ENCODE measurements at regions not wholly inside any gene's neighbourhood (a gene's known extent, or its start where the extent isn't known, plus 50 kb on each side); places are given as distances from the start of the nearest gene placed in this dataset.

DNA sequence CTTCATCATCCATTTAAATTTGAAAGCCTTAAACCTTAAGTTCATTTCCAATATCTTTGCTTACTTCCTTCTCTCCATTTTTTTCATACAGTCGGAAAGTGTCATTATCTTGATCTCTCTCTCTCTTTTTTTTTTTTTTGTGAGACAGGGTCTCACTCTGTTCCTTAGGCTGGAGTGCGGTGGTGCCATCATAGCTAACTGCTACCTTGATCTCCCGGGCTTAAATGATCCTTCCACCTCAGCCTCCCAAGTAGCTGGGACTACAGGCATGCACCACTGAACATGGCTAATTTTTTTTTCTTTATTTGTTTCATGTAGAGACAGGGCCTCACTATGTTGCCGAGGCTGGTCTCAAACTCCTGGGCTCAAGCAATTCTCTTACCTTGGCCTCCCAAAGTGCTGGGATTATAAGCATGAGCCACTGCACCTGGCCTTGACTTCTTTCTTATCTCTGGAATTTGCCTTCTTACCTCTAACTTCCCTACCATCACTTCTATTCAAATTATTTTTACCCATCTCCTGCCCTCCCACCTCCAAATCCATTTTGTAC, 222.2 kb downstream of the MYCN start:
- DNase-seq = no peak

DNA sequence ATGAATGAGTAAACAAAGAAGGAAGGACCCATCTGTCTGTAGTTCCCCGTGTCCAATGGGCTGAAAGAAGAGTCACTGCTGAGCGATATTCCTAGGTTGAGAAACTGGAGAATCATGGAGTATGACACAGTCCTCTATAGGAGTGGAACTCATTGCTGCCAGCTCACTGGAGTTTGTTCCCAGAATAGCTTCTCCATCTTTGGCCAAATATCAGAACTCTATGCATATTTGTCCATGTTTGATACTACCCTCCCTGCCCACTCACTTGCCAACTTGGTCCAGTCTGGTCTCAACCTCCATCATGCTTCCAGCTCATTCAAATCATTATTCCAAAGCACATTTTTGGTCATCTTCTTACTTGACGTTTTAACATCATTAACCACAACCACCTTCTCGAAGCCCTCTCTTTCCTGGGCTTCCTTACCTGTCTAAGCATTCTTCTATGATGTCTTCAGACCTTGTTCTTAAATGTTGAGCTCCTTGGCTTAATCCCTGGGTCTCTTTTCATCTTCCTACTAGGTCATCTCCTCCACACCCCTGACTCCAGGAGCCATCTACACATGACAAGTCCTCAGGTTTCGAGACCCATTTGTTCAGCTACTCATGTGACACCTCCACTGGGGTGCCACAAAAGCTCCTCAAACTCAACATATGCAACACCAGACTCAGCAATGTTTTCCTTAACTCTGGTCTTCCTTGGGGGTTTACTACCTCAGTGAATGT, 221.6 kb downstream of the MYCN start:
- no peak for DNase-seq

DNA sequence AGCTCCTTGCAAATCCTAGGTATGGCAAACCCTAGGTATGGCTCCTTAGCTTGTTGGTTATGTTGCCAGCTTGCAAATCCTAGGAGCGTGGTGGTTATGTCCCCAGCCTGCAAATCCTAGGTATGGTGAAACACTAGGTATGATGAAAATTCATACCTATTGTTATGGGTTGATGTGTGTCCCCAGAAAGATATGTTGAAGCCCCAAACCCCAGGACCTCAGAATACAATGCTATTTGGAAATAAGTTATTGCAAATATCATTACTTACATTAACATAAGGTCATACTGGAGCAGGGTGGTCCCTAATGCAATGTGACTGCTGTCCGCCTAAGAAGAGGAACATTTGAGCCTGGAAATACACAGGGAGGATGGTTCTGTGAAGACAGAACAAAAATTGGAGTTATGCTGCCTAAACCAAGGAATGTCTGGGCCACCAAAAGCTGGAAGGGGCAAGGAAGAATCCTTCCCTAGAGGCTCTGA, 220.8 kb downstream of the MYCN start:
- DNase-seq = no peak

DNA sequence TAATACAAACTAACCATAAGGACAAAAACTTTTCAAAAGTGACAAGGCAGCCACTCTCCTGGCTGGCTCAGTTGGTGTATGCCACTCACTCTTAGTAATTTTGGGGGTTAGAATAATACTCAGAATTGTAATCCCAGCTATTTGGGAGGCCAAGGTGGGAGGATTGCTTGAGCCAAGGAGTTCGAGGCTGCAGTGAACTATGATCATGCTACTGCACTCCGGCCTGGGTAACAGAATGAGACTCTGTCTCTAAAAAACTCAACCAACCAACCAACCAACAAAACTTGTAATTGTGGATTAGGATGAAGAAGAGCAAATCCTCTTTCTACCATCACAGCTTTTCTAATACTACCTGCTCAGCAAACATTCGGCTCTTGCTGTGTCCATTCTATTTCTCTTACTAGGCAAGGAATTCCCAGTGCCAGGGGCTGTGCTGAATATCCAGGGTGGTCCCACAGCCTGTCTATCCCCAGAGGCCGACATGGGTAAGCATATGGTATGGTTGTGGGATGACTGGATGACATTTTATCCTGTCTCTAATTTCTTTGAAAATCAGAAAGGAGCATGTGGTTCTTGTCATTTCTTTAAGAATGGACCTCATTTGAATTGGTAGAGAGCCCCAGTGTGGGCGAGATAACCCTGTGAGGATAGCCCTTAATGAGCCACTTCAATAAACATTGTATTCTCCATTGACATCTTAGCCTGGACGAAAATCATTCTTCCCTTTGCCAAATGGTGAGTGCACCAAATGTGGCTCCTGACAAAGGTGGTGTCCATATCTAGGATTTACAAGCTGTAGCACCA, 220.1 kb downstream of the MYCN start:
- no peak for DNase-seq

DNA sequence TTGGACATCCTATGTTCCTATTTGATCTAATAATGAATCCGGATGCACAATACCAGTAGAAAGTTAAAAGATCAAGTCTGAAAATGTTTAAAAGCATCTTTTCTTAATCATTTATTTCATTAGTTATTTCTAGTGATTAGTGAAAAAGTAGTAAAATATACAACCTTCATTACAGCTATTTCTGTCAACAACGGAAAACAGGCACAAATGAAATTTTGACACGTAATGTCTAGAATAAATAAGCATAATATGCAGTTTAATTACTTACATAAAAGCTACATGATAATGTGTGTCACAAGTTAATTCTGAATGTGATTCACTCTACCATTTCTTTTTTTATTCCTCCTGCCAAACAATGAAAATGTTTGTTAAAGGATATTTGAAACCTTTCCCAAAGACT, 216.1 kb downstream of the MYCN start:
- DNase-seq = no peak

DNA sequence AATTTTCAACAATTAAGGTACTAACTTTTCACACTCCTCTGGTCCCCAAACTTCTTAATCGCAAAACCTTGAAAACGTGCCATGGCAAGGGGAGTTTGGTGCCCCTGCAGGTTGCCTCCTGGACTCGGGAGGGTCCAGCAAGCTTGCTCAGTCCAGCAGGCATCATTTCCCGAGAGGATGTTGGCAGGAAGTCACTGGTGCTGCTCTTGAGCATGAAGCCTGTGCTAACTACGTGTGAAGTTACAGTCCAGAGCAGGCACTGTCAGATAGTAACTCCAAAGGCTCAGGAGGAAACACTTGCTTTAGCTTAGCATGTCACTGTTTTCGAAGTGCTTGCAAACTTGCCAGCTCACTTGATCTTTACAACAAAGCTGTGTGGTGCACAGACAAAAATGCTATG, 215.4 kb downstream of the MYCN start:
- no peak for DNase-seq

DNA sequence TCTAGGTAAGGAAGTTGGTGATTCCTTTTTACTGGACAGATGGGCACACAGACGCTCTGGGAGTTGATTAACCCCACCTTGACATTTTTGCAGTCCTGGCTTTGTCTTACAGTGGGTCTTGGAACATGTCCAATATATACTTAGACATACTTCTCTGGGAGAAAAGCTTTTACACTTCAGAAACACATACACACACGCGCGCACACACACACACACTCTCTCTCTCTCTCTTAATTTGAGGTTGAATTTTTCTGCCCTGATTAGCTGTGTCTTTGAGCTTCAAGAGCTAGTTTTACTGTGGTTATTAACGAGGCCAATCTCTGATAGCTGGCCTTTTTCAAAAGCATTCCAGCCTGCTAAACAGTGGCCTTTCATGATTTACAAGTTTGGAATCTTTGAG, 215.0 kb downstream of the MYCN start:
- DNase-seq = no peak

DNA sequence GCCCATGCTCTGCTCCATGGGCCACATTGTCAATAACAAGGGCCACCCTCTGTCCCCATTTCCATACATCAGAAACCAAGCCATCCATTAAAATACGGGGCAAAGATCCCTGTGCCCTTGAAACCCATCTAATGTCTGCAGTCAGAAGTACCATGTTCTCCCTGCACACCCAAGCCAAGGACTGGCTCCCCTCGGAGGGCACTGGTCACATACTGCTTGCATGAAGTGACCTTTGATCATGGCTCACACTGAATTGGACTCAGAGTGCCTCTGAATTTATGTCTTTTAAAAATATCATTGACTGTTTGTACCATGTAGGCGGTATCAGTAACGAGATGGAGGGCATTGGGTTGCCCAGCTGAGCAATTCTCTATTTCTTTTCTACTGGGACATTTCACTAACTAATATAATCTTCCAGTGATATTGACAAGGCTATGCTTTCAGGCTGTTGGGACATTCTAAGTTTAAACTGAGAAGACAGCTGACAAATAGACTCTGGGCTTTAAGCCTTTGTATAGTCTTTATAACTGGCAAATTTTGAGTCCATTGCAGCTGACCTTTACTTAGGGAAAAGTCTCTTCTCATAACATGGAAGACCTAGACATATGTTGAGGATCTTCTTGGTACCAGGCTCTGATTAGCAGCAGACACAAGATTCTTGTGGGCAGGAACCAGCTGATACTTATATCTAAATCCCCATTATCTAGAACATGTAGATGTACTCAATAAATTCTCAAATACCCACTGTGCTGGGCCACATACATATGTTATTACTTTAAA, 214.3 kb downstream of the MYCN start:
- DNase-seq = no peak

DNA sequence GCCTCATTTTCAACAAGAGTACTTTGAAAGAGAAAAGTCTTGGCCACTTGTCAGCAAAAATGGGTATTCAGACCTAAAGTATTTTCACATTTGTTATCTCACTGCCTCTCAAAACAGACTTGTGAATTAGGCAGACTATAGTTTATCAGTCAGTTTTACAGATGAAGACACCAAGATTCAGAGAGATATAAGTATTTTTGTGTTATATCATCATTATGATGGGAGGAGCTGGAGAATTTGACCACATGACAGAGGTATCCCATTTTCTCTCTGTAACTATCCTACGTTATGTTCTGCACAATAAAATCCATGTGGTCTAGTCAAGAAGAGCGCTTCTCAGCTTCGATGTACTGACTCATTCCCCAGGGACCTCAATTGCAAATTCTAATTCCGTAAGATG, 213.7 kb downstream of the MYCN start:
- DNase-seq = no peak

DNA sequence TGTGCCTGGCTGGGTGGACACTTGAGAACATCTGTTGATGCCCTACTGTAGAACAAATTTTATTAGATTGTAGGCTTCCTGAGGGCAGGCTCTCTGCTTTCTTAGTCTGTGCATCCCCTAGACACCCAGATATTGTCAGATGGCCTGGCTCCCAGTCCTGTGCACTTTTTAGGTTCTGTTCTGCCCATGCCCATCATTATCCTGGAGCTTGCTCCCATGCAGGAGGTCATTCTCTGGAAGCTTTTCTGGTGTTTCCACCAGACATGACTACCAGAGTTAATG, 213.3 kb downstream of the MYCN start:
- no peak for DNase-seq

DNA sequence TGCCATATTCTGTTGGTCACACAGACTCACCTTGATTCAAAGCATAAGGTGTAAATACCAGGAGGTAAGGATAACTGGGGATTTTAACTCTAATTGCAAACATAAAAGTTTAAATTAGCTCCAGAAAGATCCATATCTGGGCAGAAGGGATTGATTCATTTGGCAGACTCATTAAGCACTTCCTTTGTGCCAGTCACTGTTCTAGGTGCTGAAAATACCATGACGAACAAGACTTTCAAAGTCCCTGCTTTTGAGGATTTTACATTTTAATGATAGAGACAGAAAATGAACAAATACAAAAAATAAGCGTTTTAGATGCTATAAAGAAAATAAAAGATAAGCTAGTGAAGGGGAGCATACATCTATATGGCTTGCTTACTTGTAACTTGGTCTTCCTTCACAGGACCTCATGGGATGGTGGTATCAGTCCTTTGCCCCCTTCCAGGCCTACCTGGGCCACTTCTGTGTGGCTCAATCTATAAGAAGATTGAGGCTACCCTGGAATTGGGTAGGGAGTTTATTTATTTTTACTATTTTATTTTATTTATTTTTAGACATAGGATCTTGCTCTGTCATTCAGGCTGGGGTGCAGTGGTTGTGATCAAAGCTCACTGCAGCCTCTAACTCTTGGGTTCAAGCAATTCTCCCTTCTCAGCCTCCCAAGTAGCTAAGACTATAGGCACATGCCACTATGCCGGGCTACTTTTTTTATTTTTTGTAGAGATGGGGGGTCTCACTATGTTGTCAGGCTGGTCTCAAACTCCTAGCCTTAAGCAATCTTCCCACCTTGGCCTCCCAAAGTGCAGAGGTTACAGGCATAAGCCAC, 212.8 kb downstream of the MYCN start:
- no peak for DNase-seq

DNA sequence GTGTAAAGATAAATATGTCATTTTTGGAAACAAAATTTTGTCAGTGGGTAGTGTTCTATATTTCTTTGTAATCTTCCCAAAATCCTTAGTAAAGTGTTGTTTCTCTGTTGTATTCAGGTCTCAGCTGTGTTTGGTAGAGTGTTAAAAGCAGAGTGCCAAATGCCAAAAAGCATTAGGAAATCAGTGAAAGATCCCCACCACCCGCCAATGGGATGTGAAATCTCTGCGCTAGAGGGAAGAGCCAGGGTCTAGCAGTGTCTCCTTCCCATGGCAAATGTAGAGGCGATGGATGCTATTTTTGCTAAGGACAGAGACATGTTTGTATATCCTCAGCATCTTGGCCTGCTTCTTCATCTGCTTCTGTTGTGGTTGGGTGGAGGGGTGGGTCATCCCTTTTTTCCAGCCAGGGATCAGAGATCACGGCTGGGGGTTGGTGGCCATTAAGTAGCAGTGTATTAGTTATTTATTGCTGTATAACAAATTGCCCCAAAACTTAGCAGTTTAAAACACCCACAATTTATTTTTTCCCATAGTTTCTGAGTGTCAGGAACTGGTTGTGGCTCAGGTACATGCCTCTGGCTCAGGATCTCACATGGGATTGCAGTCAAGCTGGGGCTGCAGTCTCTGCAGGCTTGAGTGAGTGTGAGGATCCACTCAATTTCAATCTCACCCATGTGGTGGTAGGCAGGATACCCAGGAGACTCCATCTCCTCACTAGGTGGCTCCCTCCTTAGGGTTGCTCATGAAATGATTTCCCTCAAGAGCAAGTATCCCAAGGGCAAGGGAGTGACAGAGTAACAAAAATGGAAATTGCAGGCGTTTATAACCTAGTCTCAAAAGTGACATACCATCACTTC, 211.9 kb downstream of the MYCN start:
- no peak for DNase-seq

DNA sequence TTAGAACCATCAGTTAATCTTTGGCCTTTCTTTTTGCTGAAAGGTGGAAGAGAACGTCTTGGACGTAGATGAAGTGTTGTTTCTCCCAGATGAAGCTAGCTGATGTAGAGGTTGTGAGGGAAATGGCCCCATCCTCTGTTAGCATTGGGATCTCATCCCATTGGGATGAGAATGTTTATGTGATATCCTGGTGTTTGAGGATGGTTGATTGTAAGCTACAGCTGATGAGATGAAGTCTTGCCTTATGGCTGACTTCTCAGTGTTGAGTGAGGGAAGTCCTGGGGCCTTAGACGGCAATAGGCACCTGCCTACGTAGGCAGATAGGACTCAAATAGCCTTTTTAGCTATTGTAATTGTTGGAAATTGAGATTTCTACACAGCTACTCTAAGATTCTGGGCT, 211.3 kb downstream of the MYCN start:
- DNase-seq = no peak

DNA sequence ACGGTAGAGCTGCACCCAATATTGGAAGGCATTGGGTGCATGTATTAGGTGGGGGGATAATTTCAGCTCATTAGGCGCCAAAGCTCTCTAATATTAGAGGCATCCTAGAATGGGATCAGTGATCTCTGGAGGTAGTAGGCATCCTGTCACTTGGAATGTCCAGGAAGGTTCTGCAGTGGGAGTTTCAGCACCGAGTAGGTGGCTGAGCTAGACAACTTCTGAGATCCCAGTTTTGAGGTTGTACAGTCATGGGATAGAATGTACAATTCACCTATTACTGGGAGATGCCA, 210.9 kb downstream of the MYCN start:
- no peak for DNase-seq

DNA sequence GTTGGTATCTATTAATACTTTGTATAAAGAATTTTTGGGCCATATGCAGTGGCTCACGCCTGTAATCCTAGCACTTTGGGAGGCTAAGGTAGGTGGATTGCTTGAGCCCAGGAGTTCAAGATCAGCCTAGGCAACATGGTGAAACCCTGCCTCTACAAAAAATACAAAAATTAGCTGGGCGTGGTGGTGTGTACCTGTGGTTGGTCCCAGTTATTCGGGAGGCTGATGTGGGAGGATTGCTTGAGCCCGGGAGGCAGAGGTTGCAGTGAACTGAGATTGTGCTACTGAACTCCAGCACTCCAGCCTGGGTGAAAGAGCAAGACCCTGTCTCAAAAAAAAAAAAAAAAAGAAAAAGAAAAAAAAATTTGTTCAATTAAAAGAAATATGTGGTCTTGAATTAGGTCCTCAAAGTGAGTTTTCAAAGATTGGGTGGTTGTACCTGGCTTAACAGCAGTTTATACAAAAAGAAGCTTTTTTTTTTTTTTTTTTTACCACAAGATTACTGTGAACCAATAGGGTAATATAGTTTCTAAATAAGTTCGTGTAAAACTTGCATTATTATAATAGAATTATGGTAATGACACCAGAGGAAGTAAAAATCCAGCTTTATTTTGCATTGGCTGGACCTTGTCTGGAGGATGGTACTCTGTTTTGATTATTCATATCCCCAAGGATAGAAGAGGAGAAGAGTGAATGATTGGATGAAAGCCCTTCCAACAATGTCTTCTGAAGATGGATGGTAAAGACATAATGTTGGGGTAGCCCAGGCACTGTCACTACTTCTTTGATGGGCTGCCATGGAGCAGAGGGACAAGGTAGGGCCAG, 210.3 kb downstream of the MYCN start:
- no peak for DNase-seq

DNA sequence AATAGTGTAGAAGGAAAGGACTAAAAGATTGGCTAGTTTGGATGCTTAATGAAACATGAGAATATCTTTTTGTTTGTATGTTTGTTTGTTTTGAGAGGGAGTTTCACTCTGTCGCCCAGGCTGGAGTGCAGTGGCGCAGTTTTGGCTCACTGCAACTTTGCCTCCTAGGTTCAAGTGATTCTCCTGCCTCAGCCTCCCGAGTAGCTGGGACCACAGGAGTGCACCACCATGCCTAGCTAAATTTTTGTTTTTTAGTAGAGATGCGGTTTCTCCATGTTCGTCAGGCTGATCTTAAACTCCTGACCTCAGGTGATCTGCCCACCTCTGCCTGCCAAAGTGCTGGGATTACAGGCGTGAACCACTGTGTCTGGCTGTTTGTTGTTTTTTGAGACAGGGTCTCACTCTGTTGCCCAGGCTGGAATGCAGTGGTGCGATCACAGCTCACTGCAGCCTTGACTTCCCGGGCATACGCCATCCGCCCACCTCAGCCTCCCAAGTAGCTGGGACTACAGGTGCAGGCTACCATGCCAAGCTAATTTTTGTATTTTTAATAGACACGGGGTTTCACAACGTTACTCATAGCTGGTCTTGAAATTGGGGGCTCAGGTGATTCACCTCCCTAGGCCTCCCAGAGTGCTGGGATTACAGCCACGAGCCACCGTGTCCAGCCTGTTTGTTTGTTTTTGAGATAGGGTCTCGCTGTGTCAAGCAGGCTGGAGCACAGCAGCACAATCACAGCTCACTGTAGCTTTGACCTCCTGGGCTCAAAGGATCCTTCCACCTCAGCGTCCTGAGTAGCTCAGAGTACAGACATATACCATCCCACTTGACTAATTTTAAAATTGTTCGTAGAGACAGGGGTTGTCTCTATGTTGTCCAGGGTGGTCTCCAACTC, 209.2 kb downstream of the MYCN start:
- DNase-seq = no peak

DNA sequence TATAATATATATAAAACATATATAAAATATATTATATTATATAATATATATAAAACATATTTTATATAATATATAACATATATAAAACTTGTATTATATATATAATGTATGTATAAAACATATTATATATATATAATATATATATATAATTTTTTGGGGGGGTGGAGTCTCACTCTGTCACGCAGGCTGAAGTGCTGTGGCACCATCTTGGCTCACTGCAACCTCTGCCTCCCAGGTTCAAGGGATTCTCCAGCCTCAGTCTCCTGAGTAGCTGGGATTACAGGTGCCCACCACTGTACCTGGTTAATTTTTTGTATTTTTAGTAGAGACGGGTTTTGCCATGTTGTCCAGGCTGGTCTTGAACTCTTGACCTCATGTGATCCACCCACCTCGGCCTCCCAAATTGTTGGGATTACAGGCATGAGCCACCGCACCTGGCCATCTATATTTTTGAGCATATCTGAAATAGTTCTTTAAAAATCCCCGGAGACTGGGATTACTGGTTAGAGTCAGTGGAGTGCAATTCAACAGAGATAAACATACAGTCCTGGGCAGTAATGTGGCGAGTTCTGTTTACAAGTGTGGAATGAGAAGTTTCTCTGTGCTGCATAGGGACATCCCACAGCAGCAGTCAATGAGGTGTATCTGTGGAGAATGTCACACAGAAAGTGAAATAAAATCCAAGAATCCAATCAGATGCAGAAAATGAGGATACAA, 208.4 kb downstream of the MYCN start:
- DNase-seq = no peak

DNA sequence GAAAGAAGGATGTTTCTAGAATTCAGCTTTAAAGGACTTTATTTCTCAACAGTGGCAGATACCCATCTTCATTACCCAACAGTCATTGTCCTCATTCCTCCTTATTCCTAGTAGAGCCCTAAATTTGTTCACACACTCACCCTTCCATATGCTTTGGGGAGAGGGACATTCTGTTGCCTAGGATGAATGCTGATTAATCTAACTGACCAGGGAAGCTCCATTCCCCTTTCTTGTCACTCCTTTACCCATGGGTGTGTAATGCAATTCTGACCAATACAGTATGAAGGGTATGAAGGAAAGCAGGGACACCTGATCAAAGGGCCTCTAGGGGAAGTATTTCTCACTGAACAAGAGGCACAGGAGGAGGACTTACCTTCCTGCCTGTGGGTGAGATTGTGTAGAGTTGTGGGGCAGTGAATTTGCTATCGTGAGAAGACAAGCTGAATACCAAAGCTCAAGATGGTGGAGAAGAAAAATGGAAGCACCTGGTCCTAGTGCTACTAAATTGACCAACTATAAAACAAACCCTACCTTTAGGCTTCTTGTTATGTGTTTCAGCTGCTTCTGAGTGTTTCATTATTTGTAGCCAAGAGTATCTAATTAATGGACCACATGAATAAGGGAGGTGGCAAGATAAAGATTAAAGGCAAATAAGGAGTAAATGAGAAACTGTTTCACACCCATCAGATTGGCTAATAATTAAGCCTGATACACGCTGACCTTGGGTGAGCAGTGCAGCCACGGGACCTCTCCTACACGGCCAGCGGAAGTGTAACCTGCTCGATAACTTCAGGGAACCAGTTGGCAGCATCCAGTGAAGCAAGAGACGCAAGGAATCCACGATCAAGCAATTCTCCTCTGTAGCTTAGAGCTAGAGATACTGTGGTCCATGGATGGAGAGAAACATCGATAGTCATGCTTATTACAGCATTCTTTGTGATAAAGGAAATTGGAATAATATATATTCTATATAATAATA, 202.3 kb downstream of the MYCN start:
- no peak for DNase-seq

Measured in CD4-positive, alpha-beta T cell treated with Interleukin-17A for 4 hours (primary cell).